Natural killer cell treated with Interleukin-12 subunit alpha and Interleukin-12 subunit beta and Interleukin-15 and Interleukin-18, amount 100 ng/mL, for 72 hours (primary cell): ENCODE measurements at regions not wholly inside any gene's neighbourhood (a gene's known extent, or its start where the extent isn't known, plus 50 kb on each side); places are given as distances from the start of the nearest gene placed in this dataset.

Experiments used
- ATAC-seq, 2 donors: fragments of 150-1000 bp; cut with Tn5 transposase in 1 of 2; sonication (Bioruptor Pico), chemical (Tn5 transposase) in 1 of 2; 2 replicates each; pipeline ENCODE4 v1.10.0; 2021
- DNase-seq: peaks from one replicate; pipeline ENCODE4 v3.0.0; 2022; ENCODE audit warnings: low spot score
- H3K27ac Mint-ChIP-seq, 2 donors: 1 replicate in 1 of 2; 2 replicates in 1 of 2; pipeline ENCODE4 v1.8.0; 2022; ENCODE audit warnings: mixed read lengths in 2 of 2, mild to moderate bottlenecking in 1 of 2, moderate library complexity in 1 of 2
- H3K27me3 Mint-ChIP-seq, 2 donors: 1 replicate in 1 of 2; 2 replicates in 1 of 2; pipeline ENCODE4 v1.8.0; 2022; ENCODE audit warnings: mixed read lengths in 2 of 2
- H3K36me3 Mint-ChIP-seq: one replicate; pipeline ENCODE4 v1.8.0; 2022; ENCODE audit warnings: mixed read lengths
- H3K4me1 Mint-ChIP-seq, 2 donors: 1 replicate in 1 of 2; 2 replicates in 1 of 2; pipeline ENCODE4 v1.8.0; 2022; ENCODE audit warnings: low read depth in 2 of 2, mixed read lengths in 2 of 2, mild to moderate bottlenecking in 1 of 2
- H3K4me3 Mint-ChIP-seq: one replicate; pipeline ENCODE4 v1.8.0; 2022; ENCODE audit warnings: mixed read lengths
- H3K9me3 Mint-ChIP-seq: 2 replicates; pipeline ENCODE4 v1.8.0; 2022; ENCODE audit warnings: mixed read lengths

- Mint-ChIP-seq H3K27me3 (peaks cover 20 to 22% of the 10 kb centered on the region in 2 donors), H3K9me3 (peaks cover 7% of the 10 kb centered on the region), H3K4me3 (no peak overlapping the region), H3K36me3 (no peaks in the 10 kb centered on the region), H3K27ac (no peak overlapping the region), H3K4me1 (peaks cover 4 to 6% of the 10 kb centered on the region in 2 donors)
- DNase-seq (no peak), ATAC-seq (no peak)
These were observed 167.5 kb downstream of the NR2F2 start for GRCh38 chr15:96497951-96498350.

- Mint-ChIP-seq H3K4me1 (no peaks in the 10 kb centered on the region), H3K36me3 (no peaks in the 10 kb centered on the region), H3K27me3 (peaks cover 8 to 11% of the 10 kb centered on the region in 2 donors), H3K9me3 (peaks cover 7% of the 10 kb centered on the region), H3K4me3 (no peak overlapping the region), H3K27ac (no peak overlapping the region)
- ATAC-seq (no peak), DNase-seq (no peak)
These were observed 170.0 kb downstream of the NR2F2 start for GRCh38 chr15:96500508-96500907.

- peaks cover 7% of the 10 kb centered on the region for H3K9me3 Mint-ChIP-seq
- H3K4me3 Mint-ChIP-seq, result no peak overlapping the region
- H3K36me3 Mint-ChIP-seq, result no peaks in the 10 kb centered on the region
- no peaks in the 10 kb centered on the region for H3K4me1 Mint-ChIP-seq
- no peak for ATAC-seq
- peaks cover 8 to 15% of the 10 kb centered on the region in 2 donors for H3K27me3 Mint-ChIP-seq
- H3K27ac Mint-ChIP-seq, result no peak overlapping the region
- DNase-seq, result no peak
These were observed 170.9 kb downstream of the NR2F2 start for GRCh38 chr15:96501362-96501761.

GRCh38 chr15:96502196-96502595 lies 171.7 kb downstream of the NR2F2 start:
- H3K27me3 Mint-ChIP-seq, result peaks cover 2 to 11% of the 10 kb centered on the region in 2 donors
- H3K9me3 Mint-ChIP-seq, result peaks cover 3% of the 10 kb centered on the region
- H3K36me3 Mint-ChIP-seq, result no peaks in the 10 kb centered on the region
- ATAC-seq (no peak), DNase-seq (no peak)
- H3K27ac Mint-ChIP-seq, result no peak overlapping the region
- no peak overlapping the region for H3K4me3 Mint-ChIP-seq
- H3K4me1 Mint-ChIP-seq, result no peaks in the 10 kb centered on the region

- no peak for DNase-seq
- Mint-ChIP-seq H3K4me3 (no peak overlapping the region), H3K36me3 (no peaks in the 10 kb centered on the region), H3K27me3 (peaks cover 0 to 7% of the 10 kb centered on the region in 2 donors), H3K4me1 (no peaks in the 10 kb centered on the region), H3K9me3 (peaks cover 3% of the 10 kb centered on the region), H3K27ac (no peak overlapping the region)
- no peak for ATAC-seq
These were observed 172.8 kb downstream of the NR2F2 start for GRCh38 chr15:96503276-96503675.

GRCh38 chr15:96504371-96504770 lies 173.9 kb downstream of the NR2F2 start:
- Mint-ChIP-seq H3K4me1 (no peaks in the 10 kb centered on the region), H3K27ac (no peak overlapping the region), H3K4me3 (no peak overlapping the region), H3K27me3 (peaks cover 0 to 7% of the 10 kb centered on the region in 2 donors), H3K36me3 (no peaks in the 10 kb centered on the region), H3K9me3 (no peaks in the 10 kb centered on the region)
- DNase-seq (no peak), ATAC-seq (no peak)

- no peak overlapping the region for H3K27ac Mint-ChIP-seq
- H3K9me3 Mint-ChIP-seq, result no peaks in the 10 kb centered on the region
- no peak overlapping the region for H3K4me3 Mint-ChIP-seq
- no peaks in the 10 kb centered on the region for H3K36me3 Mint-ChIP-seq
- DNase-seq, result no peak
- no peak for ATAC-seq
- H3K27me3 Mint-ChIP-seq, result peaks cover 0 to 7% of the 10 kb centered on the region in 2 donors
- H3K4me1 Mint-ChIP-seq, result no peaks in the 10 kb centered on the region
These were observed 174.5 kb downstream of the NR2F2 start for GRCh38 chr15:96505014-96505413.

GRCh38 chr15:96514607-96515285 lies 184.2 kb downstream of the NR2F2 start:
- Mint-ChIP-seq H3K4me1 (no peaks in the 10 kb centered on the region), H3K36me3 (peaks cover 12% of the 10 kb centered on the region), H3K27me3 (peaks cover 16 to 45% of the 10 kb centered on the region in 2 donors), H3K27ac (no peak overlapping the region), H3K4me3 (no peak overlapping the region), H3K9me3 (peaks cover 10% of the 10 kb centered on the region)
- DNase-seq (no peak), ATAC-seq (no peak)

GRCh38 chr15:96515371-96515770 lies 184.9 kb downstream of the NR2F2 start:
- ATAC-seq (no peak), DNase-seq (no peak)
- no peaks in the 10 kb centered on the region for H3K4me1 Mint-ChIP-seq
- H3K9me3 Mint-ChIP-seq, result peaks cover 10% of the 10 kb centered on the region
- H3K27me3 Mint-ChIP-seq, result peaks cover 16 to 43% of the 10 kb centered on the region in 2 donors
- no peak overlapping the region for H3K27ac Mint-ChIP-seq
- H3K4me3 Mint-ChIP-seq, result no peak overlapping the region
- peaks cover 16% of the 10 kb centered on the region for H3K36me3 Mint-ChIP-seq

GRCh38 chr15:96521386-96521785 lies 190.9 kb downstream of the NR2F2 start:
- H3K4me3 Mint-ChIP-seq, result no peak overlapping the region
- ATAC-seq (no peak), DNase-seq (no peak)
- H3K36me3 Mint-ChIP-seq, result peaks cover 28% of the 10 kb centered on the region
- H3K4me1 Mint-ChIP-seq, result no peaks in the 10 kb centered on the region
- H3K27me3 Mint-ChIP-seq, result peaks cover 4 to 28% of the 10 kb centered on the region in 2 donors
- no peak overlapping the region for H3K27ac Mint-ChIP-seq
- peaks cover 4% of the 10 kb centered on the region for H3K9me3 Mint-ChIP-seq

GRCh38 chr15:96524676-96525417 lies 194.3 kb downstream of the NR2F2 start:
- H3K27me3 Mint-ChIP-seq, result peaks cover 0 to 22% of the 10 kb centered on the region in 2 donors
- H3K4me1 Mint-ChIP-seq, result no peaks in the 10 kb centered on the region
- no peaks in the 10 kb centered on the region for H3K9me3 Mint-ChIP-seq
- peak in 1 of 2 donors; percentile 28 for ATAC-seq
- no peak for DNase-seq
- H3K4me3 Mint-ChIP-seq, result no peak overlapping the region
- H3K36me3 Mint-ChIP-seq, result peaks cover 16% of the 10 kb centered on the region
- no peak overlapping the region for H3K27ac Mint-ChIP-seq

- Mint-ChIP-seq H3K9me3 (no peaks in the 10 kb centered on the region), H3K27ac (no peak overlapping the region), H3K36me3 (no peaks in the 10 kb centered on the region)
These were observed 204.6 kb downstream of the NR2F2 start for GRCh38 chr15:96535148-96535547.

GRCh38 chr15:96538491-96538890 lies 208.0 kb downstream of the NR2F2 start:
- H3K27ac Mint-ChIP-seq, result no peak overlapping the region
- no peaks in the 10 kb centered on the region for H3K4me1 Mint-ChIP-seq
- H3K9me3 Mint-ChIP-seq, result no peaks in the 10 kb centered on the region
- H3K27me3 Mint-ChIP-seq, result peaks cover 6 to 18% of the 10 kb centered on the region in 2 donors
- no peak overlapping the region for H3K4me3 Mint-ChIP-seq
- ATAC-seq (no peak), DNase-seq (no peak)
- H3K36me3 Mint-ChIP-seq, result no peaks in the 10 kb centered on the region

More at GRCh38 chr15:96535148-96535547, 204.6 kb downstream of the NR2F2 start:
- Mint-ChIP-seq H3K4me3 (no peak overlapping the region), H3K4me1 (no peaks in the 10 kb centered on the region), H3K27me3 (peaks cover 6 to 14% of the 10 kb centered on the region in 2 donors)
- no peak for DNase-seq
- no peak for ATAC-seq

- no peaks in the 10 kb centered on the region for H3K9me3 Mint-ChIP-seq
- H3K36me3 Mint-ChIP-seq, result no peaks in the 10 kb centered on the region
- H3K27ac Mint-ChIP-seq, result no peak overlapping the region
- no peak overlapping the region for H3K4me3 Mint-ChIP-seq
- no peaks in the 10 kb centered on the region for H3K4me1 Mint-ChIP-seq
- ATAC-seq, result no peak
- no peak for DNase-seq
- H3K27me3 Mint-ChIP-seq, result peaks cover 5 to 18% of the 10 kb centered on the region in 2 donors
These were observed 209.8 kb downstream of the NR2F2 start for GRCh38 chr15:96540283-96540682.
